ENCODE measurements at regions not wholly inside any gene's neighbourhood (a gene's known extent, or its start where the extent isn't known, plus 50 kb on each side); places are given as distances from the start of the nearest gene placed in this dataset.

DNA sequence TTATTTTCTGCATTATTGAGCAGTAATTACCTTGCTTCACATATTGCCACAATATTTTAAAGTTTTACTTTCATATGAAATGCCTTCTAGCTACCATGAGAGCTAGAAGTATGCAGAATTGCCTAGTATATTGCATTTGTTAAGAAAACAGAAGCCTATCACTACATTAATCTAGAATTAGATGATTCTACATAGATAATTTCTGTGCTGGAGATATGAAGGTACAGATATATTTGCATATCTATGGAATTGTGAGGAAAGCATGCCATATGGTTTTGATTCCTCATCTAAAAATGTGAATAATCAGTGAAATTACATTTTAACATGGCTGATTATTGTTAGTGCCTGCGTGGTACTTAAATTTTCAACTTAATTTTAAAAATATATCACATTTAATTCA, 1418.3 kb downstream of the NCAM2 start:
- DNase-seq: no peak

DNA sequence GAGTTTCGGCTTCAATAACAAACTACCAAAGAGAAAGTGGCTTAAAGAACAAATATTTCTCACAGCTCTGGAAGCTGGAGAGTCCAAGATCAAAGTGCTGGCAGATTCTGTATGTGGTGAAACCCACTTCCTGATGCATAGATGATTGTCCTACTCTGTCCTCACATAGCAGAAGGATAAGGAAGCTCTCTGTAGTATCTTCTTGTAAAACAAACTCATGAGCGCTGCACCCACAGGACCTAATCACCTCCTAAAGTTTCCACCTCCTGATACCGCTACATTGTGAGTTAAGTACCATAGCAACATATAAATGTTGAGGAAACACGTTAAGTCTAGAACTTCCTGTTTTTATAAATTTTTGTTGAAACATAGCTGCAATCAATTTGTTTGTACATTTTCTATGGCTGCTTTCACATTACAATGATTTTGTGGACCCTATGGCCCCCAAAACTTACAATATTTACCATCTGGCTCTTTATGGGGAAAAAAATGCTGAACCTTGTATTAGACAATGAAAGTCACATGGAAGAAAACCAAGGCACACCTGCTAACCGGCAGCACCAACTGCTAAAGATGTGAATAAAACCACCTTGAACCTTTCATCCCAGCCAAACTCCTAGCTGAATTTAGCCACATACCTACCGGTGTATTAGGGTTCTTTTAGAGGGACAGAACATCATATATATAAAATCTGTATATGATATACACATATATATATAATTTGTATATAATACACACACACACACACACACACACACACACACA, 1423.4 kb downstream of the NCAM2 start:
- DNase-seq: no peak

DNA sequence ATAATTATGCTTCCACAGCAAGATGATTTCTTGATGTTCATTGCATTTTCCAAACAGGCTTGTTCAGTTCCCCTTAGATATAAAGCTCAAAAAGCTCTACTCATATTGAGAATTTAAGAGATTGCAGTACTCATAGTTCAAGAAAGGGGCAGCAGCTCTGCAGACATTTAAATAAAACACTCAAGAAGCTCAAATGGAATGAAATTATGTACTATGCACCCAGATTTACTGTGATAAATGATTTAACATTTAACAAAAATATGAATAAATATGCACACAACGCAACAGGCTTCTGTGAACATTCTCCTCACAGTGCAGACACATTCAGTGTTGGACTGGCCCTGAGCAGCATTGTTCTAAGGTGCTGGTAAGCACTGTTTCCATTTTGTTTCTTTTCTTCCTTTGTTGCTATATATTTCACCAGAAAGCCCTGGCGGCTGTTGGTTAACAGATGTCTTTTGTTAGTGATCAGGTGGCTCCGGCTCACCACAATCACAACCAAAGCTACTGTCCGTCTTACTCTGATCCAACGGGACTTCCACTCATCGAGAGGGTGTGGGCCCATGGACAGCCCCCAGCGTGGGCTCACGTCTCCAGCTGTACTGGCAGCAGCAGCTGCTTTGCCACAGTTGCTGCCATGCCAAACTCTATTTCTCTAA, 1440.3 kb downstream of the NCAM2 start:
- no peak for DNase-seq

GRCh38 chr21:22444990-22445389, 1446.8 kb downstream of the NCAM2 start:
- no peak for DNase-seq

GRCh38 chr21:22450507-22450906, 1452.3 kb downstream of the NCAM2 start:
- no peak for DNase-seq

- no peak for DNase-seq
Measured at GRCh38 chr21:22456241-22456640, 1458.0 kb downstream of the NCAM2 start.

GRCh38 chr21:22468893-22469292, 1470.7 kb downstream of the NCAM2 start:
- DNase-seq: no peak

GRCh38 chr21:22474403-22474802, 1476.2 kb downstream of the NCAM2 start:
- no peak for DNase-seq

DNA sequence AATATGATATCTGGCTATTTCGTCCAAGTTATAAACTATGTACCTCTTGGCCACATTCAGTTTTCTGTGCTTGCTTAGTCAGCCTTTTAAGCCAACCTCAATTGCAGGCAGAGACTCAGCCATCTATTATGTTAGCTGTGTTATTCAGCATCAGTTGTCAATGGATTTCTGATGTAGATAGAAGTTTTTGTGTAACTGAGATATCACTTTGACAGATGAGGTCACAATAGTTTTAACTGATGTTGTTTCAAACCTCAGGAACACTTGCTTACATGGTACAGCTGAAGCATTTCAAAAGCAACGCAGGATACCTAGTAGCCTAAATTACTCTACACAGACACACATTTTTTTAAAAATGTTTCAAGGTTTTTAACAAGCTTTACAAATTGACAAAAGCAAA, 1478.0 kb downstream of the NCAM2 start:
- no peak for DNase-seq

DNA sequence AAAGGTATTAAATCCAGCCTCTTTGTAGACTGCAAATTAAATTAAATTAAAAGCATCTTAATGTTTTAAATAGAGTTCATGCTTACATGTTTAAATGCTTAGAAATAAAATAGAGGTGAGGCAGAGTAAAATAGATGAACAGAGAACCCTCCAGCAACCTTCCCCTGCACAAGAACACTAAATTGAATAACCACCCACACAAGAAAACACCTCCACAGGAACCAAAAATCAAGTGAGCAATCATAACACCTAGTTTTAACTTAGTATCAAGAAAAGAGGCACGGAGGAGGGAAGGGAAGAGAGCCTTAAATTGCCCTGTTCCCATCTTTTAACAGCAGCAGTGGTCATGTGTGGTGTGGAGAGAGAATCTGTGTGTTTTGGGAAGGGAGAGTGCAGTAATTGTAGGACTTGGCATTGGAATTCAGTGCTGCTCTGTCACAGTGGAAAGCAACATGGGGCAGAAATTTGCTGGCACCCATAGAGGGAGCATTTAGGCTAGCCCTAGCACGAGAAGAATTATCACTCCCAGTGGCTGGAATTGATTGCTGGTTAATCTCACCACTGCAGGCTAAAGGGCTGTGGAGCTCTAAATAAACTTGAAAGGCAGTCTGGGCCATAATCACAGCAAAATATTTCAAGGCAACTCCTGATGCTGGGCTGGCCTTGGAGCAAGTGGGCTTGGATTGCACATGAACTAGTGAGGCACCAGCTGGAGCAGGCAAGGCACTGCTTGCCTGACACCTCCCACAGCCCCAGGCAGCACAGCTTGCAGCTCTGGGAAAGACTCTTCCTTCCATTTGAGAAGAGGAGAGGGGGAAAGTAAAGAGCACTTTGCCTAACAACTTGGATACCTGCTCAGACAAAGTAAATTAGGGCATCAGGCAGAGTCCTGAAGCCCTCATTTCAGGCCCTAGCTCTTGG, 1478.8 kb downstream of the NCAM2 start:
- no peak for DNase-seq

GRCh38 chr21:22490049-22490448, 1491.8 kb downstream of the NCAM2 start:
- no peak for DNase-seq

DNA sequence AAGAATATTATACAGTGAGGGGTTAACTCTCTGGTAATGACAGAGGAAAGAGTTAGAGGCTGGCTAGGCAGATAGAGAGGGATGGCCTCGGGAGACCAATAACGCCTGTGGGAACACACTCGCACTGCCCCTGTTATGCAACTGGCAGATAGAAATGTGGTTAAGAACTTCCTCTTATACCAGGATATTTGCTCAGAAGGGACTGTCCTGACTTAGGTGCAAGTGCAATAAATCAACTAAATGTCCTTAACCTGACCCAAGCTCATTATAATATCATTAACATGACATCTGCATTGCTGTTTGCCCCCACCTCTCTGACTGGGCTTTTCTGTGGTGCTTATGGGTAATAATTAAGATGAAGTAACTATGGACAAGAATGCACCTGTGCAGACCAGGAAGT, 1518.0 kb downstream of the NCAM2 start:
- DNase-seq: no peak

GRCh38 chr21:22535630-22536029, 1537.4 kb downstream of the NCAM2 start:
- DNase-seq: no peak

DNA sequence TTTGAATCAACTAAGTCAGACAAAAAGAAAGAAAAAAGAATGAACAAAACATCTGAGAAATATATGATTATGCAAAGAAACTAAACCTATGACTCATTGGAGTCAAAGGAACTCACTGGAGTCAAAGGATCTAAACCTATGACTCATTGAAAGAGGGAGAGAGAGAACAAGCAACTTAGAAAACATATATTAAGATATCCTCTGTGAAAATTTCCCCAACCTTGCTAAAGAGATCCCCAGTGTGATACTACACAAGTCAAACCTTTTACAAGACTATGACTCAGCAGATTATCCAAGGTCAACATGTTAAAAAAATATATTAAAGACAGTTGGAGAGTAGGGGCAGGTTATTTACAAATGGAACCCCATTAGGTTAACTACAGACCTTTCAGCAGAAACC, 1538.3 kb downstream of the NCAM2 start:
- DNase-seq: no peak

DNA sequence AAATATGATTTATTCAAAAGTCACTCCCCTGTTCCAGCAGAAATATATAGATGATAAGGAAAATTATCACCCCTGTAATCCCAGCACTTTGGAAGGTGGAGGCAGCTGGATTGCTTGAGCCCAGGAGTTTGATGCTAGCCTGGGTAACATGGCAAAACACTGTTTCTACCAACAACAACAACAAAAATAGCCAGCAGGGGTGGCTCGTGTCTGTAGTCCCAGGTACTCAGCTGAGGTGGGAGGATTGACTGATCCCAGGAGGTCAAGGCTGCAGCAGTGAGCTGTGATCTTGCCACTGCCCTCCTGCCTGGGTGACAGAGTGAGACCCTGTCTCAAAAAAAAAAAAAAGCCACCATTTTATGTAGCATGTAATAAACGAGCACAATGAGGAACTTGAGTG, 1546.5 kb downstream of the NCAM2 start:
- DNase-seq: no peak

- DNase-seq: no peak
Measured at GRCh38 chr21:22552390-22552789, 1554.2 kb downstream of the NCAM2 start.

DNA sequence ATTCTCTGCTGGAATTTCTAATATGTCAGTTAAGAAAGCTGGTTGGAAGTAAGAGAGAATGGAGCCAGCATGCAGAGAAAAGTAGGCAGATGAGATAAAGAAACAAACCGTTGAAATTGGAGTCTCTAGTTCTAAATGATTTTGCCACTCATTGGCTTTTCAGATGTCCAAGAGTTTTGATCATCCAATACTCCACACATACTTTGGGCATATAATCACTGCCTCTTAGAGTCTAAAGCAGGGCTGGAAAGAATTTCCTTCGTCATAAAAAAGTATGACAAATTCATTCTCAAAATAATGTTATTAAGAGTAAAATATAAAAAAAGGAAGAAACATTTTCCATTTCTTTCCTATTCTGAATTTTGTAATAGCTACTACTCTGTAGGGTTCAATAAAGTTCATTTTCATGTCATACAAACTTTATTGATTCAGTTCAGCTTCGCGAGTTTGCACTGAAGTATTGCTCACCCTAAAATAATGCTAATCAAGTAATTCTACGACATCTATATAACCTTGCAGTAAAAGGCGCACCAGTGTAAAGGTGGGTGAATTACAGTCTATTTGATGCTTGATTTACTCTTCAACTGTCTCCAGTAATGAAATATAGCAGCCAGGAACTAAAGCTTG, 1556.6 kb downstream of the NCAM2 start:
- DNase-seq: no peak

DNA sequence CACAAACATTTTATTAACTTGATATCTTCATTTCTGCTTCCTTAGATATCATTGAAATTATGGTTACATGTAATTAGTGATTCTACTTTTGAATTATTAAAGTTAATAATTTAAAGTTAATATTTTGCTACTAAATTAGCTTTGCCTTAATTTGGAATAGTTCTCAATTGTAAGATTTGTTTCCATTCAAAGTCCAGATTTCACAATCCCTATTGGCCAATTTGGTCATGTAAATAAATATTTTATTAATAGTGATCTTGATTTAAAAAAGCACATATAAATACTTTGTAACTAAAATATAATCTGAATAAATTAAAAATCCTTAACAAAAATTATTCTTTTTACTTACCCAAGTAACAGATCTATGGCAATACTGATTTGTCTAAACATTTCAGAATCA, 1558.6 kb downstream of the NCAM2 start:
- DNase-seq: no peak

- DNase-seq: no peak
Measured at GRCh38 chr21:22561946-22562345, 1563.7 kb downstream of the NCAM2 start.

GRCh38 chr21:22573834-22574233, 1575.6 kb downstream of the NCAM2 start:
- DNase-seq: no peak

DNA sequence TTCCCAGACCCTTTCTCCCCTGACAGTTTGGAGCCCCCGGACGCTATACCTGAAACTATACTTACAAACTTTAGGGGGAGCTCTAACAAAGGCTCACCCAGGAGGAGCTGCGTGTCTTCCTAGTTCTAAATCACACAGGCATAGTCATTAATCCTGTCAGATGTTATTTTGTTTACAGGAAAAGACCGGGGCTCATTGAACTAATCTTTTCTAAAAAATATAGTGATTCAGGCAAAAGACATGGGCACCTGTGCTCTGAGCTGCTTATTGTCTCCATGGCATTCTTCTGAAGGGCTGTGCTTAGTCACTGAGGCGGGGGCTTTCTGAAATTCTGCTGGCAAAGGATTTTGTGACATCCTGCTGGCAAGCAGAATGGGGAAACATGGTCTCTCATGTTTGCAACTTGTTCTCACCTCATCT, 1577.0 kb downstream of the NCAM2 start:
- DNase-seq: no peak

DNA sequence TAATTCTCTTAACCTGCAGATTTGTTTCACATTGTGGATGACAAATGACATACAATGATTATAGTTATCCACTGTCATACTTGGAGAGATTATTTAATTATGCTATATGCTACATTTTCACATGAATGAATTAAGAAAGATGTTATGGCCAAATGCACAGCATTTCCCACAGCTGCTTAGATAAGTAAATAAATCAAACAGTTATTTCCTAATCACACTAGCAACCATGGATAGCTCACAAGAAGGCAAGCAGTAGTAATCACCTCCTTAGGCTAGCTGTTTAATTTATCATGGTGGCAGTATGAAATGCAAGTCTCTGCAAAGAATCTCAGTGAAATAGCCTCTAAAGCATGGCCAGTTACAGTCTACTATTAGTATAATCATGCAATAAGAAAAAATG, 1581.5 kb downstream of the NCAM2 start:
- no peak for DNase-seq

- no peak for DNase-seq
Measured at GRCh38 chr21:22582026-22582425, 1583.8 kb downstream of the NCAM2 start.

Data from C1 segment of cervical spinal cord (tissue), 14 donors.